22Rv1 (cell line): ENCODE measurements at regions not wholly inside any gene's neighbourhood (a gene's known extent, or its start where the extent isn't known, plus 50 kb on each side); places are given as distances from the start of the nearest gene placed in this dataset.

Experiments used
- H3K27ac ChIP-seq: fragments of 450-650 bp; 2 replicates; pipeline ENCODE4 v1.5.1; 2017
- CTCF ChIP-seq: fragments of 450-650 bp; IDR thresholded peaks from 2 replicates; pipeline ENCODE4 v1.5.1; 2017; ENCODE audit warnings: mild to moderate bottlenecking
- ZFX ChIP-seq: fragments of 450-650 bp; IDR thresholded peaks from 2 replicates; pipeline ENCODE4 v1.6.1; 2017; ENCODE audit warnings: antibody characterized with exemption, borderline replicate concordance

- H3K27ac ChIP-seq: no peak overlapping the region
- TF ChIP-seq CTCF: no peak
- no peak for TF ChIP-seq ZFX
Observed at GRCh38 chr7:115475206-115475605, 553.3 kb downstream of the MDFIC start.

DNA sequence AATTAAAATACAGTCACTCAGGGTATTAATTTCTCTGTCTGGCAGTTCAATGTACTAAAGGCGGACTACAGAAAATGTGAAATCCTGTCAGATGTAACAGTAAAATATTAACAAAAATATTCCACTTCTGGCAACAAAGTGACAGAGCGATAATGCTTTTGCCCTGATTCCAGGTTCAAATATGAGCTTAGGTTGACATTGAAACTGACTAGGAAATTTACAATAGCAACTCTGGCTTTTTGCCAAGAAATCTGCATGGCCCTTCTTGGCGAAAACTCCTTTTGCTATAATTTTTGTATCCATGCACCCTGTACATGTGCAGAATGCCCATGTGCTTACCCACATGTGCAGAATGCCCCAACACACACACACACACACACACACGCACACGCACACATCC, 552.2 kb downstream of the MDFIC start:
- H3K27ac ChIP-seq: no peak overlapping the region
- TF ChIP-seq ZFX (no peak), CTCF (no peak)

DNA sequence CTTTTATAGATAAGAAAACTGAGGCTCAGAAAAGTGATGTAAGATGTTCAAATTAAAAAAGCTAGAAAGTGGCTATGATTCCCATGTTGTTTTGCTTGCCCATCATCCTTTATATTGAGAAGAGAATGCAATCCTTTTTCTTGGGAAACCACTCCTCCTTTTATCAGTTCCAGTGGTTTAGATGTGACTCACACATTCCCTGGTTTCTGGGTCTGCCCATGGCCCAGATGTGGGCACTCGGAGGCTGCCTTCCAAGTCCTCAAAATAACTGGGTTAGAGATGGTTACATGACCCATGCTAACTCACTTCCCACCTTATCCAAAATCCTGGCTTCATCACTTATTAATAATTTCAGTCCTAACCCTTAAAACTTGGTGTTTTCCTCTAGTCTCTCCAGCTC, 550.0 kb downstream of the MDFIC start:
- no peak overlapping the region for H3K27ac ChIP-seq
- TF ChIP-seq ZFX (no peak), CTCF (no peak)

DNA sequence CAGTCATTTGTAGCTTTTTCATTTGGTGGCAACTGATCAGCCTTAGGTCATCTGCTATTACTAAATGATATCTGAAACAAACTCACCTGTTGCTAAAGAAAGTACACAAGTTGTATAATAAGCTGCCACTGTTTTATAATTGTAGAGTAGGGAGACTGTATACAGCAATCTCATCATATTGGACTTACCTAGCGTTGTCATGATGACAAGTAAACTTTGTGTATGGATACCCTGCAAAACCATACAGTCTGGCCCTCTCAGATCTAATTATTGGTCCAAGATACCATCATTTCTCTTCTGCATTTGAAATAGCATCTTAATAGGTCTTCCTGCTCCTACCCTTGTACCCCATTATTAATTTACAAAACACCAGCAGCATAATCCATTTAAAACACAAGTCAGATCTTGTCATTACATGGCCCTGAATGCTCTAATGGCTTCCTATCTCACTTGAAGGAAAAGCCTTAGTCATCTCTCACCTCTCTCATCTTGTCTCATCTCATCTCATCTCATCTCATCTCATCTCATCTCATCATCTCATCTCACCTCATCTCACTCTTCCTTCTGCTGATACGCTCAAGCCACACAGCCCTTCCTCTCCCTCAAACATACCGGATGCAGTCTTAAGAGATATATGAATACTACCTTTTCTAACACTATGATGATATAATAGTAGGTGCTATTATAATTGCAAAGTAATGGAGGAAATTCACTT, 540.6 kb downstream of the MDFIC start:
- no peak overlapping the region for H3K27ac ChIP-seq
- TF ChIP-seq CTCF (no peak), ZFX (no peak)

- TF ChIP-seq CTCF (no peak; the same call in 1 of the 2 replicates), ZFX (no peak)
- no peak overlapping the region for H3K27ac ChIP-seq
Observed at GRCh38 chr7:115449689-115450088, 527.8 kb downstream of the MDFIC start.

- TF ChIP-seq CTCF (no peak), ZFX (no peak)
- no peak overlapping the region for H3K27ac ChIP-seq
Observed at GRCh38 chr7:115447495-115447894, 525.6 kb downstream of the MDFIC start.

- TF ChIP-seq ZFX: no peak
- no peak overlapping the region for H3K27ac ChIP-seq
Observed at GRCh38 chr7:115441033-115441432, 519.1 kb downstream of the MDFIC start.

DNA sequence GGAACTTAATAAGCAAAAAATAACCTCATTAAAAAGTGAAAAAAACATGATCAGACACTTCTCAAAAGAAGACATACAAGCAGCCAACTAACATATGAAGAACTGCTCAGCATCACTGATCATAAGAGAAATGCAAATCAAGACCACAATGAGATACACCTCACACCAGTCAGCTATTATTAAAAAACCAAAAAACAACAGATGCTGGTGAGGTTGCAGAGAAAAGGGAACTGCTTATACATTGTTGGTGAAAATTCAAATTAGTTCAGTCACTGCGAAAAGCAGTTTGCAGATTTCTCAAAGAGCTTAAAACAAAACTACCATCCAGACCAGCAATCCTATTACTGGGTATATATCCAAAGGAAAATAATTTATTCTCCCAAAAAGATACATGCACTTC, 513.3 kb downstream of the MDFIC start:
- no peak overlapping the region for H3K27ac ChIP-seq
- TF ChIP-seq CTCF (no peak), ZFX (no peak)
